ENCODE measurements at regions not wholly inside any gene's neighbourhood (a gene's known extent, or its start where the extent isn't known, plus 50 kb on each side); places are given as distances from the start of the nearest gene placed in this dataset.
"Not testable (repeated sequence)": the region's sequence is repeated elsewhere in the genome, so short reads cannot be mapped to it uniquely, and the experiment has no call there.

- intact Hi-C loops (cut with micrococcal nuclease): no loop called here
- Mint-ChIP-seq H3K4me3 (ENCODE audit: low read depth) (no peak overlapping the region), H3K27me3 (ENCODE audit: low read depth) (no peaks in the 10 kb centered on the region), H3K36me3 (ENCODE audit: low read depth) (no peaks in the 10 kb centered on the region), H3K27ac (no peak overlapping the region), H3K9me3 (no peaks in the 10 kb centered on the region), H3K4me1 (ENCODE audit: low read depth) (no peaks in the 10 kb centered on the region)
- no peak for DNase-seq (ENCODE audit: low spot score)
These were observed 234.4 kb upstream of the RBBP8 start for GRCh38 chr18:22698711-22699110.

GRCh38 chr18:22699629-22700028 lies 233.5 kb upstream of the RBBP8 start:
- Mint-ChIP-seq H3K36me3 (ENCODE audit: low read depth) (no peaks in the 10 kb centered on the region), H3K4me3 (ENCODE audit: low read depth) (no peak overlapping the region), H3K4me1 (ENCODE audit: low read depth) (no peaks in the 10 kb centered on the region), H3K9me3 (no peaks in the 10 kb centered on the region), H3K27ac (no peak overlapping the region), H3K27me3 (ENCODE audit: low read depth) (no peaks in the 10 kb centered on the region)
- no peak for DNase-seq (ENCODE audit: low spot score)
- intact Hi-C loops (cut with micrococcal nuclease): no loop called here

- DNase-seq (ENCODE audit: low spot score): no peak
- Mint-ChIP-seq H3K4me1 (ENCODE audit: low read depth) (no peaks in the 10 kb centered on the region), H3K27ac (no peak overlapping the region), H3K9me3 (no peaks in the 10 kb centered on the region), H3K27me3 (ENCODE audit: low read depth) (no peaks in the 10 kb centered on the region), H3K36me3 (ENCODE audit: low read depth) (no peaks in the 10 kb centered on the region), H3K4me3 (ENCODE audit: low read depth) (no peak overlapping the region)
- intact Hi-C loops (cut with micrococcal nuclease): no loop called here
These were observed 232.2 kb upstream of the RBBP8 start for GRCh38 chr18:22700920-22701319.

GRCh38 chr18:22701326-22701725 lies 231.8 kb upstream of the RBBP8 start:
- intact Hi-C loops (cut with micrococcal nuclease): no loop called here
- H3K36me3 Mint-ChIP-seq (ENCODE audit: low read depth): no peaks in the 10 kb centered on the region
- no peaks in the 10 kb centered on the region for H3K4me1 Mint-ChIP-seq (ENCODE audit: low read depth)
- H3K4me3 Mint-ChIP-seq (ENCODE audit: low read depth): no peak overlapping the region
- no peaks in the 10 kb centered on the region for H3K27me3 Mint-ChIP-seq (ENCODE audit: low read depth)
- no peaks in the 10 kb centered on the region for H3K9me3 Mint-ChIP-seq
- no peak for DNase-seq (ENCODE audit: low spot score)
- H3K27ac Mint-ChIP-seq: no peak overlapping the region

- Mint-ChIP-seq H3K4me3 (ENCODE audit: low read depth) (no peak overlapping the region), H3K27ac (no peak overlapping the region), H3K36me3 (ENCODE audit: low read depth) (no peaks in the 10 kb centered on the region), H3K9me3 (no peaks in the 10 kb centered on the region), H3K27me3 (ENCODE audit: low read depth) (no peaks in the 10 kb centered on the region), H3K4me1 (ENCODE audit: low read depth) (no peaks in the 10 kb centered on the region)
- intact Hi-C loops (cut with micrococcal nuclease): no loop called here
- DNase-seq (ENCODE audit: low spot score): no peak
These were observed 231.3 kb upstream of the RBBP8 start for GRCh38 chr18:22701795-22702194.

- Mint-ChIP-seq H3K27ac (no peak overlapping the region), H3K27me3 (ENCODE audit: low read depth) (no peaks in the 10 kb centered on the region), H3K4me3 (ENCODE audit: low read depth) (no peak overlapping the region), H3K36me3 (ENCODE audit: low read depth) (no peaks in the 10 kb centered on the region), H3K4me1 (ENCODE audit: low read depth) (no peaks in the 10 kb centered on the region), H3K9me3 (no peaks in the 10 kb centered on the region)
- DNase-seq (ENCODE audit: low spot score): no peak
- intact Hi-C loops (cut with micrococcal nuclease): no loop called here
These were observed 230.3 kb upstream of the RBBP8 start for GRCh38 chr18:22702806-22703205.

- Mint-ChIP-seq H3K4me1 (ENCODE audit: low read depth) (no peaks in the 10 kb centered on the region), H3K9me3 (no peaks in the 10 kb centered on the region), H3K27me3 (ENCODE audit: low read depth) (no peaks in the 10 kb centered on the region), H3K36me3 (ENCODE audit: low read depth) (no peaks in the 10 kb centered on the region), H3K4me3 (ENCODE audit: low read depth) (no peak overlapping the region), H3K27ac (no peak overlapping the region)
- no peak for DNase-seq (ENCODE audit: low spot score)
- intact Hi-C loops (cut with micrococcal nuclease): no loop called here
These were observed 229.1 kb upstream of the RBBP8 start for GRCh38 chr18:22703883-22704585.

- DNase-seq (ENCODE audit: low spot score): no peak
- H3K4me3 Mint-ChIP-seq (ENCODE audit: low read depth): no peak overlapping the region
- H3K9me3 Mint-ChIP-seq: no peaks in the 10 kb centered on the region
- H3K4me1 Mint-ChIP-seq (ENCODE audit: low read depth): no peaks in the 10 kb centered on the region
- H3K36me3 Mint-ChIP-seq (ENCODE audit: low read depth): no peaks in the 10 kb centered on the region
- intact Hi-C loops (cut with micrococcal nuclease): no loop called here
- H3K27me3 Mint-ChIP-seq (ENCODE audit: low read depth): no peaks in the 10 kb centered on the region
- no peak overlapping the region for H3K27ac Mint-ChIP-seq
These were observed 228.6 kb upstream of the RBBP8 start for GRCh38 chr18:22704586-22704918.

GRCh38 chr18:22705328-22705727 lies 227.8 kb upstream of the RBBP8 start:
- H3K27me3 Mint-ChIP-seq (ENCODE audit: low read depth): no peaks in the 10 kb centered on the region
- intact Hi-C loops (cut with micrococcal nuclease): no loop called here
- H3K27ac Mint-ChIP-seq: no peak overlapping the region
- no peaks in the 10 kb centered on the region for H3K9me3 Mint-ChIP-seq
- H3K4me3 Mint-ChIP-seq (ENCODE audit: low read depth): no peak overlapping the region
- H3K4me1 Mint-ChIP-seq (ENCODE audit: low read depth): no peaks in the 10 kb centered on the region
- DNase-seq (ENCODE audit: low spot score): no peak
- H3K36me3 Mint-ChIP-seq (ENCODE audit: low read depth): no peaks in the 10 kb centered on the region

- H3K27ac Mint-ChIP-seq; H3K27me3 Mint-ChIP-seq (ENCODE audit: low read depth); DNase-seq (ENCODE audit: low spot score); intact Hi-C loops (cut with micrococcal nuclease); H3K4me3 Mint-ChIP-seq (ENCODE audit: low read depth); H3K9me3 Mint-ChIP-seq; H3K36me3 Mint-ChIP-seq (ENCODE audit: low read depth); H3K4me1 Mint-ChIP-seq (ENCODE audit: low read depth): not testable (repeated sequence)
These were observed 227.1 kb upstream of the RBBP8 start for GRCh38 chr18:22706025-22706424.

- Mint-ChIP-seq H3K4me3 (ENCODE audit: low read depth) (no peak overlapping the region), H3K27me3 (ENCODE audit: low read depth) (peaks cover 2% of the 10 kb centered on the region), H3K9me3 (no peaks in the 10 kb centered on the region), H3K27ac (no peak overlapping the region), H3K4me1 (ENCODE audit: low read depth) (no peaks in the 10 kb centered on the region), H3K36me3 (ENCODE audit: low read depth) (no peaks in the 10 kb centered on the region)
- intact Hi-C loops (cut with micrococcal nuclease): no loop called here
- no peak for DNase-seq (ENCODE audit: low spot score)
These were observed 223.7 kb upstream of the RBBP8 start for GRCh38 chr18:22709288-22710060.

- no peak for DNase-seq (ENCODE audit: low spot score)
- peaks cover 2% of the 10 kb centered on the region for H3K27me3 Mint-ChIP-seq (ENCODE audit: low read depth)
- no peaks in the 10 kb centered on the region for H3K4me1 Mint-ChIP-seq (ENCODE audit: low read depth)
- H3K4me3 Mint-ChIP-seq (ENCODE audit: low read depth): no peak overlapping the region
- no peaks in the 10 kb centered on the region for H3K9me3 Mint-ChIP-seq
- no peaks in the 10 kb centered on the region for H3K36me3 Mint-ChIP-seq (ENCODE audit: low read depth)
- intact Hi-C loops (cut with micrococcal nuclease): no loop called here
- H3K27ac Mint-ChIP-seq: no peak overlapping the region
These were observed 222.4 kb upstream of the RBBP8 start for GRCh38 chr18:22710673-22711191.

GRCh38 chr18:22711192-22711685 lies 221.9 kb upstream of the RBBP8 start:
- no peaks in the 10 kb centered on the region for H3K36me3 Mint-ChIP-seq (ENCODE audit: low read depth)

More at GRCh38 chr18:22711192-22711685, 221.9 kb upstream of the RBBP8 start:
- no peak overlapping the region for H3K4me3 Mint-ChIP-seq (ENCODE audit: low read depth)
- H3K27ac Mint-ChIP-seq: no peak overlapping the region
- no peaks in the 10 kb centered on the region for H3K4me1 Mint-ChIP-seq (ENCODE audit: low read depth)
- H3K9me3 Mint-ChIP-seq: no peaks in the 10 kb centered on the region
- H3K27me3 Mint-ChIP-seq (ENCODE audit: low read depth): peaks cover 2% of the 10 kb centered on the region
- intact Hi-C loops (cut with micrococcal nuclease): no loop called here
- no peak for DNase-seq (ENCODE audit: low spot score)

All from activated T-helper 2 cell treated with anti-CD3 and anti-CD28 coated beads, Interferon-gamma antibody, Interleukin-2, Interleukin-4, amounts not matched to agents 10 μg/mL and 5 μg/mL and 100 μg/mL, durations not matched to agents 14 hours and 24 hours and 36 hours (primary cell).